ENCODE measurements at regions not wholly inside any gene's neighbourhood (a gene's known extent, or its start where the extent isn't known, plus 50 kb on each side); places are given as distances from the start of the nearest gene placed in this dataset.

- H3K9me3 Mint-ChIP-seq (ENCODE audit: unreplicated experiment), result peaks cover 4% of the 10 kb centered on the region
- TF ChIP-seq, protein P1, sequence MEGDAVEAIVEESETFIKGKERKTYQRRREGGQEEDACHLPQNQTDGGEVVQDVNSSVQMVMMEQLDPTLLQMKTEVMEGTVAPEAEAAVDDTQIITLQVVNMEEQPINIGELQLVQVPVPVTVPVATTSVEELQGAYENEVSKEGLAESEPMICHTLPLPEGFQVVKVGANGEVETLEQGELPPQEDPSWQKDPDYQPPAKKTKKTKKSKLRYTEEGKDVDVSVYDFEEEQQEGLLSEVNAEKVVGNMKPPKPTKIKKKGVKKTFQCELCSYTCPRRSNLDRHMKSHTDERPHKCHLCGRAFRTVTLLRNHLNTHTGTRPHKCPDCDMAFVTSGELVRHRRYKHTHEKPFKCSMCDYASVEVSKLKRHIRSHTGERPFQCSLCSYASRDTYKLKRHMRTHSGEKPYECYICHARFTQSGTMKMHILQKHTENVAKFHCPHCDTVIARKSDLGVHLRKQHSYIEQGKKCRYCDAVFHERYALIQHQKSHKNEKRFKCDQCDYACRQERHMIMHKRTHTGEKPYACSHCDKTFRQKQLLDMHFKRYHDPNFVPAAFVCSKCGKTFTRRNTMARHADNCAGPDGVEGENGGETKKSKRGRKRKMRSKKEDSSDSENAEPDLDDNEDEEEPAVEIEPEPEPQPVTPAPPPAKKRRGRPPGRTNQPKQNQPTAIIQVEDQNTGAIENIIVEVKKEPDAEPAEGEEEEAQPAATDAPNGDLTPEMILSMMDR (IDR thresholded peaks at IDR 0.05), result no peak
- no peaks in the 10 kb centered on the region for H3K36me3 Mint-ChIP-seq (ENCODE audit: unreplicated experiment)
- no peak overlapping the region for H3K4me3 Mint-ChIP-seq (ENCODE audit: unreplicated experiment)
- DNase-seq (ENCODE audit: extremely low spot score, unreplicated experiment), result no peak
- no peak overlapping the region for H3K27ac Mint-ChIP-seq (ENCODE audit: unreplicated experiment)
- H3K27me3 Mint-ChIP-seq (ENCODE audit: unreplicated experiment), result peaks cover 4% of the 10 kb centered on the region
- H3K4me1 Mint-ChIP-seq (ENCODE audit: unreplicated experiment), result peaks cover 6% of the 10 kb centered on the region
Observed at GRCh38 chr1:94669198-94669597, 127.6 kb upstream of the F3 start.

DNA sequence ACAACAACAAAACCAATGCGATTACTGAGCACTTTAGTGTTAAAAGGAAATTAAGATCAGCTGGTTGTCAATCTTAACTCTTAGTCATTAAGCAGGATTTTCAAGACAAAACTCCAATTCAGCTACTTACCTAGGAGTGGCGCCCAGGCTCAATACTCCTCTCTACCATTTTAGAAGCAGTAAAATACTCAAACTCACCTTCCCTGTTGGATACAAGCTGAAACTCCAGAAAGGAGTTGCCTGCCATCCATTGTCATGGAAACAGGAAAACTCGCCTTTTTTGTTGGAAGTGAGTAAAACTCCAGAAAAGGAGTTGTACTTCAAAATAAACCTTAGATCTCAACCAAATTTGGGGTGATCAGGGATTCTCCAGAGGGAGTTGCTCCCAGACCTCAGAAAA lies 127.0 kb upstream of the F3 start:
- TF ChIP-seq, protein P1 (IDR thresholded peaks at IDR 0.05), result no peak
- Mint-ChIP-seq H3K4me1 (ENCODE audit: unreplicated experiment) (peaks cover 6% of the 10 kb centered on the region), H3K27ac (ENCODE audit: unreplicated experiment) (no peak overlapping the region), H3K27me3 (ENCODE audit: unreplicated experiment) (peaks cover 4% of the 10 kb centered on the region), H3K9me3 (ENCODE audit: unreplicated experiment) (peaks cover 4% of the 10 kb centered on the region), H3K4me3 (ENCODE audit: unreplicated experiment) (no peak overlapping the region), H3K36me3 (ENCODE audit: unreplicated experiment) (no peaks in the 10 kb centered on the region)
- DNase-seq (ENCODE audit: extremely low spot score, unreplicated experiment), result no peak

DNA sequence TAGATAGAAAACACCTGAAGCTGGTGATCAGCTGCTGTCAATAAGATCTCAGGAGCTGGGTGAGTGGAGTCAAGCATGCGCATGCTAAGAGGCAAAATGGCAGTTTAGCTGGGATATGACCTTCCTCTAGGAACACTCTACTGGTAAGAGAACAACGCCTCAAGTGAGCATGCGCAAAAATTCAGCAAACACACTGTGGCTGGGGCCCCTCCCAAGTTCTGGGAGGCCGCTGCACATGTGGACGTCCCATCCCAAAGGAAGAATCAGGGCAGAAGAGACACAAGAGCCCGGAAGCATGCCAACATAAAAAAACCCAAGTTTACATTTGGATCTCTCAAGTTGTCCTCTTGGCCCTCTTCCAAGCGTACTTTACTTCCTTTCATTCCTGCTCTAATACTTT lies 126.3 kb upstream of the F3 start:
- H3K9me3 Mint-ChIP-seq (ENCODE audit: unreplicated experiment), result peaks cover 4% of the 10 kb centered on the region
- peaks cover 4% of the 10 kb centered on the region for H3K27me3 Mint-ChIP-seq (ENCODE audit: unreplicated experiment)
- TF ChIP-seq, protein P1 (IDR thresholded peaks at IDR 0.05), result no peak
- H3K4me1 Mint-ChIP-seq (ENCODE audit: unreplicated experiment), result peaks cover 6% of the 10 kb centered on the region
- no peaks in the 10 kb centered on the region for H3K36me3 Mint-ChIP-seq (ENCODE audit: unreplicated experiment)
- H3K27ac Mint-ChIP-seq (ENCODE audit: unreplicated experiment), result no peak overlapping the region
- H3K4me3 Mint-ChIP-seq (ENCODE audit: unreplicated experiment), result no peak overlapping the region
- DNase-seq (ENCODE audit: extremely low spot score, unreplicated experiment), result no peak

GRCh38 chr1:94666797-94667196 lies 125.2 kb upstream of the F3 start:
- Mint-ChIP-seq H3K27ac (ENCODE audit: unreplicated experiment) (no peak overlapping the region), H3K36me3 (ENCODE audit: unreplicated experiment) (no peaks in the 10 kb centered on the region), H3K9me3 (ENCODE audit: unreplicated experiment) (peaks cover 4% of the 10 kb centered on the region), H3K27me3 (ENCODE audit: unreplicated experiment) (peaks cover 4% of the 10 kb centered on the region), H3K4me1 (ENCODE audit: unreplicated experiment) (peaks cover 6% of the 10 kb centered on the region), H3K4me3 (ENCODE audit: unreplicated experiment) (no peak overlapping the region)
- TF ChIP-seq, protein P1 (IDR thresholded peaks at IDR 0.05), result no peak
- no peak for DNase-seq (ENCODE audit: extremely low spot score, unreplicated experiment)

- TF ChIP-seq, protein P1 (IDR thresholded peaks at IDR 0.05), result no peak
- no peaks in the 10 kb centered on the region for H3K9me3 Mint-ChIP-seq (ENCODE audit: unreplicated experiment)
- no peak for DNase-seq (ENCODE audit: extremely low spot score, unreplicated experiment)
- H3K4me1 Mint-ChIP-seq (ENCODE audit: unreplicated experiment), result peaks cover 9% of the 10 kb centered on the region
- no peaks in the 10 kb centered on the region for H3K36me3 Mint-ChIP-seq (ENCODE audit: unreplicated experiment)
- no peak overlapping the region for H3K27ac Mint-ChIP-seq (ENCODE audit: unreplicated experiment)
- no peak overlapping the region for H3K4me3 Mint-ChIP-seq (ENCODE audit: unreplicated experiment)
- no peaks in the 10 kb centered on the region for H3K27me3 Mint-ChIP-seq (ENCODE audit: unreplicated experiment)
Observed at GRCh38 chr1:94661431-94661932, 119.9 kb upstream of the F3 start.

Measured in osteocyte (in vitro differentiated cells).